Heart left ventricle (tissue), 16 donors: ENCODE measurements at regions not wholly inside any gene's neighbourhood (a gene's known extent, or its start where the extent isn't known, plus 50 kb on each side); places are given as distances from the start of the nearest gene placed in this dataset.

Source experiments
- ATAC-seq, 4 donors: fragments of 200-7000 bp; cut with Tn5 transposase; one replicate each; pipeline ENCODE4 v1.9.1; 2020 to 2022; ENCODE audit warnings: moderate library complexity in 4 of 4, mild to moderate bottlenecking in 3 of 4, moderate number of reproducible peaks in 1 of 4
- DNase-seq, 5 donors: peaks; one replicate each; pipeline ENCODE4 v3.0.0-alpha.2; 2020
- H3K27ac ChIP-seq, 12 donors: fragments of 200-600 bp; sonication (generic) in 4 of 12; one replicate each; pipeline versions ENCODE4 v1.5.0 to v1.8.0; 2016 to 2022; ENCODE audit warnings: mild to moderate bottlenecking in 2 of 12
- H3K27me3 ChIP-seq, 9 donors: fragments of 200-600 bp; sonication (generic) in 2 of 9; one replicate each; pipeline versions ENCODE4 v1.5.1 to v1.8.0; 2016 to 2022; ENCODE audit warnings: mild to moderate bottlenecking in 3 of 9
- H3K36me3 ChIP-seq, 9 donors: fragments of 200-600 bp; sonication (generic) in 2 of 9; one replicate each; pipeline versions ENCODE4 v1.5.0 to v1.8.0; 2018 to 2022; ENCODE audit warnings: mild to moderate bottlenecking in 2 of 9
- H3K4me1 ChIP-seq, 12 donors: fragments of 200-600 bp; sonication (generic) in 4 of 12; one replicate each; pipeline versions ENCODE4 v1.5.0 to v1.8.0; 2016 to 2022; ENCODE audit warnings: mild to moderate bottlenecking in 3 of 12
- H3K4me3 ChIP-seq, 12 donors: fragments of 200-600 bp; sonication (generic) in 4 of 12; one replicate each; pipeline versions ENCODE4 v1.5.0 to v1.8.0; 2017 to 2022; ENCODE audit warnings: mild to moderate bottlenecking in 9 of 12, moderate library complexity in 4 of 12
- H3K9me3 ChIP-seq, 12 donors: fragments of 200-600 bp; sonication (generic) in 4 of 12; one replicate each; pipeline versions ENCODE4 v1.5.0 to v1.8.0; 2016 to 2022; ENCODE audit warnings: mild to moderate bottlenecking in 1 of 12
- CTCF ChIP-seq, 12 donors: fragments of 200-600 bp; sonication (generic) in 4 of 12; IDR thresholded peaks; one replicate each; pipeline versions ENCODE4 v1.5.0 to v1.8.0; 2018 to 2022; ENCODE audit warnings: antibody characterized with exemption in 12 of 12, mild to moderate bottlenecking in 5 of 12
- POLR2A ChIP-seq, 2 donors: fragments of 450-650 bp; IDR thresholded peaks; one replicate each; pipeline ENCODE4 v1.6.1; 2017; ENCODE audit warnings: antibody characterized with exemption in 2 of 2, mild to moderate bottlenecking in 2 of 2, moderate library complexity in 2 of 2
- WGBS, 4 donors: extraction: QIAGEN DNeasy Blood & Tissue Kit in 2 of 4; methylation state at CpG; one replicate each; pipeline versions ENCODE4 v1.1.5 to v1.1.7; 2013 to 2018; 5-methylcytosine and 5-hydroxymethylcytosine counted together
- intact Hi-C, 10 donors: fragments of 100-400 bp; cut with DNase I; formaldehyde crosslinking; loops; one replicate each; pipeline versions ENCODE4 v1.11.1 to v1.14.2; 2022
- donor health status: ischemic (EF 13 %, LVEDD 7.1; RV severe dilation, severe dysfunction).
- donor health status: healthy with polysubstance abuse.
- donor health status: DM: no; HTN: yes; CAD: no.
- donor health status: DM: no; HTN: no; CAD: no.
- donor health status: ischemic (EF 25% LVEDD 6.9; RV normal size, moderate dysfunction).
- donor health status: ischemic (EF 25% LVEDD 5.7; RV mildly dilated, moderate dysfunction).
- donor health status: healthy.
- donor health status: DM: yes; HTN: yes; CAD: no.
- donor health status: ischemic (EF 35%, LVEDD 5.7; RV mildly dilated, moderate dysfunction).
- donor health status: nonischemic (EF 11% LVEDD 7.7; RV severe dilation, severe dysfunction).
- donor health status: DM: yes; HTN: yes; CAD: no.
- donor health status: PGD.
- donor health status: ischemic (EF 29% LVEDD 5.4; RV normal size, mild dysfunction).
- donor health status: nonischemic (EF 23%, LVEDD 6.1; RV moderate dilation, normal function).

- Histone ChIP-seq H3K4me3 (no peak overlapping the region), H3K9me3 (no peaks in the 10 kb centered on the region), H3K27me3 (no peaks in the 10 kb centered on the region), H3K4me1 (no peaks in the 10 kb centered on the region), H3K36me3 (no peaks in the 10 kb centered on the region), H3K27ac (no peak overlapping the region)
- DNase-seq (no peak), ATAC-seq (no peak)
- TF ChIP-seq CTCF (IDR thresholded peaks at IDR 0.05) (no peak), POLR2A (IDR thresholded peaks at IDR 0.05) (no peak)
- intact Hi-C loops, result loop anchor here in 1 of 10 donors (10.0 kb wide), 1 partner anchor 317 kb away; no protein-coding TSS in a partner anchor
Measured at GRCh38 chr1:221851336-221851735, 109.4 kb upstream of the DUSP10 start.

GRCh38 chr1:221850470-221851187 is 108.7 kb upstream of the DUSP10 start:
- Histone ChIP-seq H3K36me3 (no peaks in the 10 kb centered on the region), H3K9me3 (no peaks in the 10 kb centered on the region), H3K4me1 (no peaks in the 10 kb centered on the region), H3K4me3 (no peak overlapping the region), H3K27ac (no peak overlapping the region), H3K27me3 (no peaks in the 10 kb centered on the region)
- intact Hi-C loops, result loop anchor here in 1 of 10 donors (10.0 kb wide), 1 partner anchor 316 kb away; no protein-coding TSS in a partner anchor
- ATAC-seq (no peak), DNase-seq (no peak)
- 66 to 79% (median 77%) methylated on average over 8 of the region's 8 CpGs for WGBS, 4 donors
- TF ChIP-seq POLR2A (IDR thresholded peaks at IDR 0.05), result no peak
- TF ChIP-seq CTCF (IDR thresholded peaks at IDR 0.05), result no peak

DNA sequence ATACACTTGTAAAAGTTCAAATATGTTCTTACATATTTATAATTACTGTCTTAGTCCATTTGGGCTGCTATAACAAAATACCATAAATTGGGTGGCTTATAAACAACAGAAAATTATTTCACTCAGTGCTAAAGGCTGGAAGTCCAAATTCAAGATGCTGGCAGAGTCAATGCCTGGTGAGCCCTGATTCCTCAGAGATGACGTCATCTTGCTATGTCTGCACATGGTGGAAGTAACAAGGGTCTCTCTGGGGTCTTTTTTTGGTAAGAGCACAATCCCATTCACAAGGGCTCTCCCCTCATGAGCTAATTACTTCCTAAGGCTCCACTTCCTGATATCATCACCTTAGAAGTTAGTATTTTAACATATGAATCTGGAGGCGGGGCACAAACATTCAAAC is 108.0 kb upstream of the DUSP10 start:
- ATAC-seq (no peak), DNase-seq (no peak)
- 66 to 83% (median 74%) methylated on average over 2 of the region's 2 CpGs for WGBS, 4 donors
- H3K4me1 ChIP-seq, result no peaks in the 10 kb centered on the region
- no peak overlapping the region for H3K4me3 ChIP-seq
- no peaks in the 10 kb centered on the region for H3K9me3 ChIP-seq
- intact Hi-C loops, result loop anchor here in 2 of 10 donors (10.0 kb wide), 2 partner anchors 105 to 315 kb away; partner anchors contain the start of gene DUSP10 (in 1 of the 2)
- no peaks in the 10 kb centered on the region for H3K27me3 ChIP-seq
- TF ChIP-seq CTCF (IDR thresholded peaks at IDR 0.05) (no peak), POLR2A (IDR thresholded peaks at IDR 0.05) (no peak)
- H3K27ac ChIP-seq, result no peak overlapping the region
- no peaks in the 10 kb centered on the region for H3K36me3 ChIP-seq

GRCh38 chr1:221849110-221849509 is 107.2 kb upstream of the DUSP10 start:
- intact Hi-C loops, result loop anchor here in 1 of 10 donors (10.0 kb wide), 1 partner anchor 104 kb away; the partner anchor contains the start of gene DUSP10
- Histone ChIP-seq H3K36me3 (no peaks in the 10 kb centered on the region), H3K27ac (no peak overlapping the region), H3K4me3 (no peak overlapping the region), H3K4me1 (no peaks in the 10 kb centered on the region), H3K9me3 (no peaks in the 10 kb centered on the region), H3K27me3 (no peaks in the 10 kb centered on the region)
- TF ChIP-seq POLR2A (IDR thresholded peaks at IDR 0.05) (no peak), CTCF (IDR thresholded peaks at IDR 0.05) (no peak)
- DNase-seq (no peak), ATAC-seq (no peak)
- WGBS, 4 donors, result 86 to 95% (median 90%) methylated on average over 1 of the region's 1 CpG
